HepG2 (cell line): ENCODE measurements at regions not wholly inside any gene's neighbourhood (a gene's known extent, or its start where the extent isn't known, plus 50 kb on each side); places are given as distances from the start of the nearest gene placed in this dataset.
A peak's percentile ranks its signal among the peaks of the same experiment; 100 is the strongest.

Source experiments
- CCAR2 ChIP-seq: fragments of 200-400 bp; formaldehyde crosslinking; optimal IDR thresholded peaks from 2 replicates; pipeline ENCODE3; 2018; ENCODE audit warnings: low read depth, mild to moderate bottlenecking, low read length, moderate library complexity
- DMAP1 ChIP-seq: IDR thresholded peaks from 2 replicates; pipeline ENCODE4 v1.6.1; 2016
- GABPB1 ChIP-seq: IDR thresholded peaks from 2 replicates; pipeline ENCODE4 v1.6.1; 2016; ENCODE audit warnings: mild to moderate bottlenecking, missing genetic modification reagents, moderate library complexity, missing compliant biosample characterization
- HOXA5 ChIP-seq: sonication (generic); formaldehyde crosslinking; IDR thresholded peaks from 2 replicates; pipeline ENCODE4 v1.4.0; 2020; ENCODE audit warnings: missing genetic modification reagents
- PRMT3 ChIP-seq: sonication (generic); formaldehyde crosslinking; IDR thresholded peaks from 2 replicates; pipeline ENCODE4 v1.8.1; 2022; ENCODE audit warnings: low read depth, mild to moderate bottlenecking, moderate library complexity, missing genetic modification reagents, borderline replicate concordance
- SALL2 ChIP-seq: sonication (generic); formaldehyde crosslinking; IDR thresholded peaks from 2 replicates; pipeline ENCODE4 v1.8.1; 2023; ENCODE audit warnings: mild to moderate bottlenecking, missing genetic modification reagents, inconsistent platforms
- SNAI1 ChIP-seq: sonication (generic); formaldehyde crosslinking; IDR thresholded peaks from 2 replicates; pipeline ENCODE4 v1.5.0; 2020; ENCODE audit warnings: mild to moderate bottlenecking, missing genetic modification reagents, borderline replicate concordance
- ZFP1 ChIP-seq: IDR thresholded peaks from 2 replicates; pipeline ENCODE4 v1.6.1; 2016
- ZKSCAN1 ChIP-seq: fragments of 150-350 bp; IDR thresholded peaks from 2 replicates; pipeline ENCODE4 v1.6.1; 2014; ENCODE audit warnings: low read length
- ZNF138 ChIP-seq: sonication (generic); formaldehyde crosslinking; IDR thresholded peaks from 2 replicates; pipeline ENCODE4 v1.5.0; 2020; ENCODE audit warnings: mild to moderate bottlenecking, low read depth, missing genetic modification reagents
- ZNF496 ChIP-seq: sonication (generic); formaldehyde crosslinking; IDR thresholded peaks from 2 replicates; pipeline ENCODE4 v1.8.1; 2023; ENCODE audit warnings: mild to moderate bottlenecking, moderate library complexity, missing genetic modification reagents; ENCODE audit not compliant: insufficient replicate concordance
- ZNF547 ChIP-seq: sonication (generic); formaldehyde crosslinking; IDR thresholded peaks from 2 replicates; pipeline ENCODE4 v1.5.1; 2020; ENCODE audit warnings: mild to moderate bottlenecking, missing genetic modification reagents
- ZNF670 ChIP-seq: sonication (generic); formaldehyde crosslinking; IDR thresholded peaks from 2 replicates; pipeline ENCODE4 v1.8.0; 2022; ENCODE audit warnings: mild to moderate bottlenecking, missing genetic modification reagents, borderline replicate concordance
- ZNF768 ChIP-seq: sonication (generic); formaldehyde crosslinking; IDR thresholded peaks from 2 replicates; pipeline ENCODE4 v1.4.0; 2020; ENCODE audit warnings: missing genetic modification reagents
- TF ChIP-seq, protein P1 (sequence below), 2 experiments: sonication (generic) in 1 of 2; formaldehyde crosslinking in 1 of 2; IDR thresholded peaks; 2 replicates each; pipeline versions ENCODE4 v1.6.1 to v1.9.0; 2014 to 2022; ENCODE audit warnings: antibody characterized with exemption in 1 of 2, borderline replicate concordance in 1 of 2, inconsistent platforms in 1 of 2, low read depth in 1 of 2, missing genetic modification reagents in 1 of 2
- TF ChIP-seq, protein P2 (sequence below): sonication (generic); formaldehyde crosslinking; IDR thresholded peaks from 2 replicates; pipeline ENCODE4 v1.5.0; 2020; ENCODE audit warnings: mild to moderate bottlenecking, missing genetic modification reagents, moderate library complexity
- TF ChIP-seq, protein P3 (sequence below): sonication (generic); formaldehyde crosslinking; IDR thresholded peaks from 2 replicates; pipeline ENCODE4 v1.8.0; 2022; ENCODE audit warnings: mild to moderate bottlenecking, missing genetic modification reagents; ENCODE audit not compliant: insufficient replicate concordance
- TF ChIP-seq, protein P4 (sequence below): sonication (generic); formaldehyde crosslinking; IDR thresholded peaks from 2 replicates; pipeline ENCODE4 v1.5.0; 2020; ENCODE audit warnings: mild to moderate bottlenecking, missing genetic modification reagents, borderline replicate concordance
- TF ChIP-seq, protein P5 (sequence below): sonication (generic); formaldehyde crosslinking; IDR thresholded peaks from 2 replicates; pipeline ENCODE4 v1.4.0; 2020; ENCODE audit warnings: mild to moderate bottlenecking, missing genetic modification reagents

DNA sequence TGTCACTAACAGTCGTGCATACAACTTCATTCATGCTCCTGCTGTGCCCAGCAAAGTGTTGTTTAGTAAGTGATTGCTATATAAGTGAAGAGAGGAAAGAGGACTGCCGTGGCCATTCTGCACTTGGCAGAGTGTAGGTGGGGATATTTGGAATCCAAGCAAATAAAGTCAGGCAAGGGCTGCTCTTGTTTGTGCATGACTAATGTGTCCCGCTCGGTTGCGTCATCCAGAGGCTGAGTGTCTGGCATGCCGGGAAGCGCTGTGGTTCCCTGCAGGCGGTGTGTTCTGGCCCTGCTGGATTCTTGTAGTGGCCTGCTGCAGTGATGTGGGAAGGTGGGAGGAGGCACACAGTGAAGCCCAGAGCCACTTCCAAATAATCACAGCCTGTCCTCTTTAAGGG lies 136.9 kb upstream of the ANKH start (continued):
- 0 out of 2 replicates have a peak, but pooled peaks have one; percentile 56 for TF ChIP-seq ZNF768 (CRISPR knock-in tag)
- TF ChIP-seq, protein P1, sequence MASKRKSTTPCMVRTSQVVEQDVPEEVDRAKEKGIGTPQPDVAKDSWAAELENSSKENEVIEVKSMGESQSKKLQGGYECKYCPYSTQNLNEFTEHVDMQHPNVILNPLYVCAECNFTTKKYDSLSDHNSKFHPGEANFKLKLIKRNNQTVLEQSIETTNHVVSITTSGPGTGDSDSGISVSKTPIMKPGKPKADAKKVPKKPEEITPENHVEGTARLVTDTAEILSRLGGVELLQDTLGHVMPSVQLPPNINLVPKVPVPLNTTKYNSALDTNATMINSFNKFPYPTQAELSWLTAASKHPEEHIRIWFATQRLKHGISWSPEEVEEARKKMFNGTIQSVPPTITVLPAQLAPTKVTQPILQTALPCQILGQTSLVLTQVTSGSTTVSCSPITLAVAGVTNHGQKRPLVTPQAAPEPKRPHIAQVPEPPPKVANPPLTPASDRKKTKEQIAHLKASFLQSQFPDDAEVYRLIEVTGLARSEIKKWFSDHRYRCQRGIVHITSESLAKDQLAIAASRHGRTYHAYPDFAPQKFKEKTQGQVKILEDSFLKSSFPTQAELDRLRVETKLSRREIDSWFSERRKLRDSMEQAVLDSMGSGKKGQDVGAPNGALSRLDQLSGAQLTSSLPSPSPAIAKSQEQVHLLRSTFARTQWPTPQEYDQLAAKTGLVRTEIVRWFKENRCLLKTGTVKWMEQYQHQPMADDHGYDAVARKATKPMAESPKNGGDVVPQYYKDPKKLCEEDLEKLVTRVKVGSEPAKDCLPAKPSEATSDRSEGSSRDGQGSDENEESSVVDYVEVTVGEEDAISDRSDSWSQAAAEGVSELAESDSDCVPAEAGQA (IDR thresholded peaks at IDR 0.05; ENCODE audit: low read depth): no peak
- TF ChIP-seq, protein P1 (CRISPR knock-in tag; IDR thresholded peaks at IDR 0.05; ENCODE audit: borderline replicate concordance): peak; percentile 43; the same call in 1 of the 2 replicates
- TF ChIP-seq GABPB1 (CRISPR knock-in tag): peak; percentile 52
- no peak for TF ChIP-seq ZNF496 (CRISPR knock-in tag)
- no peak for TF ChIP-seq ZNF670 (CRISPR knock-in tag)
- no peak for TF ChIP-seq SNAI1 (CRISPR knock-in tag)
- 0 out of 2 replicates have a peak, but pooled peaks have one; percentile 58 for TF ChIP-seq SALL2 (CRISPR knock-in tag)
- no peak for TF ChIP-seq PRMT3 (CRISPR knock-in tag)
- TF ChIP-seq, protein P2, sequence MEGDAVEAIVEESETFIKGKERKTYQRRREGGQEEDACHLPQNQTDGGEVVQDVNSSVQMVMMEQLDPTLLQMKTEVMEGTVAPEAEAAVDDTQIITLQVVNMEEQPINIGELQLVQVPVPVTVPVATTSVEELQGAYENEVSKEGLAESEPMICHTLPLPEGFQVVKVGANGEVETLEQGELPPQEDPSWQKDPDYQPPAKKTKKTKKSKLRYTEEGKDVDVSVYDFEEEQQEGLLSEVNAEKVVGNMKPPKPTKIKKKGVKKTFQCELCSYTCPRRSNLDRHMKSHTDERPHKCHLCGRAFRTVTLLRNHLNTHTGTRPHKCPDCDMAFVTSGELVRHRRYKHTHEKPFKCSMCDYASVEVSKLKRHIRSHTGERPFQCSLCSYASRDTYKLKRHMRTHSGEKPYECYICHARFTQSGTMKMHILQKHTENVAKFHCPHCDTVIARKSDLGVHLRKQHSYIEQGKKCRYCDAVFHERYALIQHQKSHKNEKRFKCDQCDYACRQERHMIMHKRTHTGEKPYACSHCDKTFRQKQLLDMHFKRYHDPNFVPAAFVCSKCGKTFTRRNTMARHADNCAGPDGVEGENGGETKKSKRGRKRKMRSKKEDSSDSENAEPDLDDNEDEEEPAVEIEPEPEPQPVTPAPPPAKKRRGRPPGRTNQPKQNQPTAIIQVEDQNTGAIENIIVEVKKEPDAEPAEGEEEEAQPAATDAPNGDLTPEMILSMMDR (CRISPR knock-in tag): peak; percentile 32
- TF ChIP-seq ZNF547 (CRISPR knock-in tag): no peak
- peak; percentile 45; the same call in 1 of the 2 replicates for TF ChIP-seq ZFP1 (CRISPR knock-in tag)
- TF ChIP-seq ZNF138 (CRISPR knock-in tag): no peak
- TF ChIP-seq, protein P3, sequence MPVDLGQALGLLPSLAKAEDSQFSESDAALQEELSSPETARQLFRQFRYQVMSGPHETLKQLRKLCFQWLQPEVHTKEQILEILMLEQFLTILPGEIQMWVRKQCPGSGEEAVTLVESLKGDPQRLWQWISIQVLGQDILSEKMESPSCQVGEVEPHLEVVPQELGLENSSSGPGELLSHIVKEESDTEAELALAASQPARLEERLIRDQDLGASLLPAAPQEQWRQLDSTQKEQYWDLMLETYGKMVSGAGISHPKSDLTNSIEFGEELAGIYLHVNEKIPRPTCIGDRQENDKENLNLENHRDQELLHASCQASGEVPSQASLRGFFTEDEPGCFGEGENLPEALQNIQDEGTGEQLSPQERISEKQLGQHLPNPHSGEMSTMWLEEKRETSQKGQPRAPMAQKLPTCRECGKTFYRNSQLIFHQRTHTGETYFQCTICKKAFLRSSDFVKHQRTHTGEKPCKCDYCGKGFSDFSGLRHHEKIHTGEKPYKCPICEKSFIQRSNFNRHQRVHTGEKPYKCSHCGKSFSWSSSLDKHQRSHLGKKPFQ: no peak
- TF ChIP-seq, protein P4, sequence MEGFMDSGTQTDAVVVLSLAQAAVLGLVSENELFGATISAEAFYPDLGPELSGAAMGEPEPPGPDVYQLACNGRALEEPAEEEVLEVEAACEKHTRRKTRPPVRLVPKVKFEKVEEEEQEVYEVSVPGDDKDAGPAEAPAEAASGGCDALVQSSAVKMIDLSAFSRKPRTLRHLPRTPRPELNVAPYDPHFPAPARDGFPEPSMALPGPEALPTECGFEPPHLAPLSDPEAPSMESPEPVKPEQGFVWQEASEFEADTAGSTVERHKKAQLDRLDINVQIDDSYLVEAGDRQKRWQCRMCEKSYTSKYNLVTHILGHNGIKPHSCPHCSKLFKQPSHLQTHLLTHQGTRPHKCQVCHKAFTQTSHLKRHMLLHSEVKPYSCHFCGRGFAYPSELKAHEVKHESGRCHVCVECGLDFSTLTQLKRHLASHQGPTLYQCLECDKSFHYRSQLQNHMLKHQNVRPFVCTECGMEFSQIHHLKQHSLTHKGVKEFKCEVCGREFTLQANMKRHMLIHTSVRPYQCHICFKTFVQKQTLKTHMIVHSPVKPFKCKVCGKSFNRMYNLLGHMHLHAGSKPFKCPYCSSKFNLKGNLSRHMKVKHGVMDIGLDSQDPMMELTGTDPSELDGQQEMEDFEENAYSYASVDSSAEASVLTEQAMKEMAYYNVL (CRISPR knock-in tag): peak; percentile 87
- peak; percentile 80; the same call in 1 of the 2 replicates for TF ChIP-seq HOXA5 (CRISPR knock-in tag)
- TF ChIP-seq DMAP1 (CRISPR knock-in tag): peak; percentile 64; the same call in 1 of the 2 replicates
- TF ChIP-seq CCAR2: no peak
- TF ChIP-seq ZKSCAN1: no peak
- TF ChIP-seq, protein P5, sequence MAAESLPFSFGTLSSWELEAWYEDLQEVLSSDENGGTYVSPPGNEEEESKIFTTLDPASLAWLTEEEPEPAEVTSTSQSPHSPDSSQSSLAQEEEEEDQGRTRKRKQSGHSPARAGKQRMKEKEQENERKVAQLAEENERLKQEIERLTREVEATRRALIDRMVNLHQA: no peak
